WTC11 (cell line): ENCODE measurements at regions not wholly inside any gene's neighbourhood (a gene's known extent, or its start where the extent isn't known, plus 50 kb on each side); places are given as distances from the start of the nearest gene placed in this dataset.

Experiments used
- ATF1 ChIP-seq: sonication (generic); formaldehyde crosslinking; IDR thresholded peaks from 2 replicates; pipeline ENCODE4 v1.8.1; 2023; ENCODE audit warnings: mild to moderate bottlenecking, moderate library complexity, missing genetic modification reagents
- CREB1 ChIP-seq: sonication (generic); formaldehyde crosslinking; IDR thresholded peaks from 2 replicates; pipeline ENCODE4 v1.8.0; 2023; ENCODE audit warnings: mild to moderate bottlenecking, missing genetic modification reagents
- ELF4 ChIP-seq: sonication (generic); formaldehyde crosslinking; IDR thresholded peaks from 2 replicates; pipeline ENCODE4 v1.8.1; 2022; ENCODE audit warnings: low read depth, mild to moderate bottlenecking, moderate library complexity, missing genetic modification reagents
- GABPB1 ChIP-seq: sonication (generic); formaldehyde crosslinking; IDR thresholded peaks from 2 replicates; pipeline ENCODE4 v1.8.1; 2023; ENCODE audit warnings: mild to moderate bottlenecking, missing genetic modification reagents
- KAT7 ChIP-seq: sonication (generic); formaldehyde crosslinking; IDR thresholded peaks from 2 replicates; pipeline ENCODE4 v1.8.1; 2023; ENCODE audit warnings: missing genetic modification reagents, mild to moderate bottlenecking, borderline replicate concordance
- NFATC4 ChIP-seq: fragments of 250-450 bp; sonication (Bioruptor Pico); IDR thresholded peaks from 2 replicates; pipeline ENCODE4 v1.9.0; 2021; ENCODE audit warnings: mild to moderate bottlenecking
- NR2C2 ChIP-seq: sonication (generic); formaldehyde crosslinking; IDR thresholded peaks from 2 replicates; pipeline ENCODE4 v1.8.0; 2022; ENCODE audit warnings: mild to moderate bottlenecking, missing genetic modification reagents
- SP1 ChIP-seq: sonication (generic); formaldehyde crosslinking; conservative IDR thresholded peaks from 2 replicates; pipeline ENCODE4 v1.8.1; 2022; ENCODE audit warnings: missing genetic modification reagents
- TEAD1 ChIP-seq: sonication (generic); formaldehyde crosslinking; IDR thresholded peaks from 2 replicates; pipeline ENCODE4 v1.8.0; 2022; ENCODE audit warnings: mild to moderate bottlenecking, missing genetic modification reagents
- ZNF138 ChIP-seq: sonication (generic); formaldehyde crosslinking; conservative IDR thresholded peaks from 2 replicates; pipeline ENCODE4 v1.8.1; 2022; ENCODE audit warnings: mild to moderate bottlenecking, moderate library complexity, missing genetic modification reagents
- TF ChIP-seq, protein P1 (sequence below): fragments of 200-600 bp; IDR thresholded peaks from 2 replicates; pipeline ENCODE4 v1.8.0; 2022; ENCODE audit warnings: antibody characterized with exemption
- TF ChIP-seq, protein P2 (sequence below): fragments of 250-450 bp; sonication (Bioruptor Pico); IDR thresholded peaks from 2 replicates; pipeline ENCODE4 v2.1.2; 2022; ENCODE audit warnings: mild to moderate bottlenecking, moderate library complexity
- TF ChIP-seq, protein P3 (sequence below): sonication (generic); formaldehyde crosslinking; IDR thresholded peaks from 2 replicates; pipeline ENCODE4 v1.8.1; 2023; ENCODE audit warnings: mild to moderate bottlenecking, missing genetic modification reagents
- TF ChIP-seq, protein P4 (sequence below): fragments of 250-450 bp; sonication (Bioruptor Pico); IDR thresholded peaks from 2 replicates; pipeline ENCODE4 v1.9.0; 2021; ENCODE audit warnings: mild to moderate bottlenecking, borderline replicate concordance

DNA sequence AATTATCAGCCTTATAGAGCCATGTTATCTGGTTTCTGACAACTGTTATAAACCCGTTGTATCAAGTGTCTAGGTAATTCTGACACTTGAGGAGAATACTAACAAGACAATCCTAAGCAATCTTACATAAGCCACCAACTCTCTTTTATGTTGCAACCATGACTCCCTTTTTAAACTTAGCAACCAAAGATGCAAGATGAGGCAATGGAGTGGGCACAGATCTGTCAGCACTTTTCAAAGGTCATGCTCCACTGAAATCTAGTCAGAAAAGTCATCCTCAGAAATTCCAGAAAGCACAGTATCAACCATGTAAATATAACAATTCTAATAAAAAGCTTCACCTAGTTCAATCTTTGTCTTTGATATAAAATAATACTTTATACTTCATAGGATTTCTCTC is 77.0 kb upstream of the SEMA3A start:
- TF ChIP-seq, protein P1, sequence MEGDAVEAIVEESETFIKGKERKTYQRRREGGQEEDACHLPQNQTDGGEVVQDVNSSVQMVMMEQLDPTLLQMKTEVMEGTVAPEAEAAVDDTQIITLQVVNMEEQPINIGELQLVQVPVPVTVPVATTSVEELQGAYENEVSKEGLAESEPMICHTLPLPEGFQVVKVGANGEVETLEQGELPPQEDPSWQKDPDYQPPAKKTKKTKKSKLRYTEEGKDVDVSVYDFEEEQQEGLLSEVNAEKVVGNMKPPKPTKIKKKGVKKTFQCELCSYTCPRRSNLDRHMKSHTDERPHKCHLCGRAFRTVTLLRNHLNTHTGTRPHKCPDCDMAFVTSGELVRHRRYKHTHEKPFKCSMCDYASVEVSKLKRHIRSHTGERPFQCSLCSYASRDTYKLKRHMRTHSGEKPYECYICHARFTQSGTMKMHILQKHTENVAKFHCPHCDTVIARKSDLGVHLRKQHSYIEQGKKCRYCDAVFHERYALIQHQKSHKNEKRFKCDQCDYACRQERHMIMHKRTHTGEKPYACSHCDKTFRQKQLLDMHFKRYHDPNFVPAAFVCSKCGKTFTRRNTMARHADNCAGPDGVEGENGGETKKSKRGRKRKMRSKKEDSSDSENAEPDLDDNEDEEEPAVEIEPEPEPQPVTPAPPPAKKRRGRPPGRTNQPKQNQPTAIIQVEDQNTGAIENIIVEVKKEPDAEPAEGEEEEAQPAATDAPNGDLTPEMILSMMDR, result no peak
- no peak for TF ChIP-seq ELF4 (CRISPR knock-in tag)
- no peak for TF ChIP-seq TEAD1
- no peak for TF ChIP-seq SP1
- TF ChIP-seq, protein P2, sequence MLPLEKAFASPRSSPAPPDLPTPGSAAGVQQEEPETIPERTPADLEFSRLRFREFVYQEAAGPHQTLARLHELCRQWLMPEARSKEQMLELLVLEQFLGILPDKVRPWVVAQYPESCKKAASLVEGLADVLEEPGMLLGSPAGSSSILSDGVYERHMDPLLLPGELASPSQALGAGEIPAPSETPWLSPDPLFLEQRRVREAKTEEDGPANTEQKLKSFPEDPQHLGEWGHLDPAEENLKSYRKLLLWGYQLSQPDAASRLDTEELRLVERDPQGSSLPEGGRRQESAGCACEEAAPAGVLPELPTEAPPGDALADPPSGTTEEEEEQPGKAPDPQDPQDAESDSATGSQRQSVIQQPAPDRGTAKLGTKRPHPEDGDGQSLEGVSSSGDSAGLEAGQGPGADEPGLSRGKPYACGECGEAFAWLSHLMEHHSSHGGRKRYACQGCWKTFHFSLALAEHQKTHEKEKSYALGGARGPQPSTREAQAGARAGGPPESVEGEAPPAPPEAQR (CRISPR knock-in tag), result no peak
- TF ChIP-seq KAT7 (CRISPR knock-in tag), result no peak
- no peak for TF ChIP-seq ZNF138 (CRISPR knock-in tag)
- no peak for TF ChIP-seq GABPB1 (CRISPR knock-in tag)
- TF ChIP-seq, protein P3, sequence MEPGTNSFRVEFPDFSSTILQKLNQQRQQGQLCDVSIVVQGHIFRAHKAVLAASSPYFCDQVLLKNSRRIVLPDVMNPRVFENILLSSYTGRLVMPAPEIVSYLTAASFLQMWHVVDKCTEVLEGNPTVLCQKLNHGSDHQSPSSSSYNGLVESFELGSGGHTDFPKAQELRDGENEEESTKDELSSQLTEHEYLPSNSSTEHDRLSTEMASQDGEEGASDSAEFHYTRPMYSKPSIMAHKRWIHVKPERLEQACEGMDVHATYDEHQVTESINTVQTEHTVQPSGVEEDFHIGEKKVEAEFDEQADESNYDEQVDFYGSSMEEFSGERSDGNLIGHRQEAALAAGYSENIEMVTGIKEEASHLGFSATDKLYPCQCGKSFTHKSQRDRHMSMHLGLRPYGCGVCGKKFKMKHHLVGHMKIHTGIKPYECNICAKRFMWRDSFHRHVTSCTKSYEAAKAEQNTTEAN, result no peak
- TF ChIP-seq, protein P4, sequence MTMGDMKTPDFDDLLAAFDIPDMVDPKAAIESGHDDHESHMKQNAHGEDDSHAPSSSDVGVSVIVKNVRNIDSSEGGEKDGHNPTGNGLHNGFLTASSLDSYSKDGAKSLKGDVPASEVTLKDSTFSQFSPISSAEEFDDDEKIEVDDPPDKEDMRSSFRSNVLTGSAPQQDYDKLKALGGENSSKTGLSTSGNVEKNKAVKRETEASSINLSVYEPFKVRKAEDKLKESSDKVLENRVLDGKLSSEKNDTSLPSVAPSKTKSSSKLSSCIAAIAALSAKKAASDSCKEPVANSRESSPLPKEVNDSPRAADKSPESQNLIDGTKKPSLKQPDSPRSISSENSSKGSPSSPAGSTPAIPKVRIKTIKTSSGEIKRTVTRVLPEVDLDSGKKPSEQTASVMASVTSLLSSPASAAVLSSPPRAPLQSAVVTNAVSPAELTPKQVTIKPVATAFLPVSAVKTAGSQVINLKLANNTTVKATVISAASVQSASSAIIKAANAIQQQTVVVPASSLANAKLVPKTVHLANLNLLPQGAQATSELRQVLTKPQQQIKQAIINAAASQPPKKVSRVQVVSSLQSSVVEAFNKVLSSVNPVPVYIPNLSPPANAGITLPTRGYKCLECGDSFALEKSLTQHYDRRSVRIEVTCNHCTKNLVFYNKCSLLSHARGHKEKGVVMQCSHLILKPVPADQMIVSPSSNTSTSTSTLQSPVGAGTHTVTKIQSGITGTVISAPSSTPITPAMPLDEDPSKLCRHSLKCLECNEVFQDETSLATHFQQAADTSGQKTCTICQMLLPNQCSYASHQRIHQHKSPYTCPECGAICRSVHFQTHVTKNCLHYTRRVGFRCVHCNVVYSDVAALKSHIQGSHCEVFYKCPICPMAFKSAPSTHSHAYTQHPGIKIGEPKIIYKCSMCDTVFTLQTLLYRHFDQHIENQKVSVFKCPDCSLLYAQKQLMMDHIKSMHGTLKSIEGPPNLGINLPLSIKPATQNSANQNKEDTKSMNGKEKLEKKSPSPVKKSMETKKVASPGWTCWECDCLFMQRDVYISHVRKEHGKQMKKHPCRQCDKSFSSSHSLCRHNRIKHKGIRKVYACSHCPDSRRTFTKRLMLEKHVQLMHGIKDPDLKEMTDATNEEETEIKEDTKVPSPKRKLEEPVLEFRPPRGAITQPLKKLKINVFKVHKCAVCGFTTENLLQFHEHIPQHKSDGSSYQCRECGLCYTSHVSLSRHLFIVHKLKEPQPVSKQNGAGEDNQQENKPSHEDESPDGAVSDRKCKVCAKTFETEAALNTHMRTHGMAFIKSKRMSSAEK (CRISPR knock-in tag), result no peak
- TF ChIP-seq ATF1, result no peak
- TF ChIP-seq NFATC4 (CRISPR knock-in tag), result no peak
- no peak for TF ChIP-seq NR2C2 (CRISPR knock-in tag)
- no peak for TF ChIP-seq CREB1 (CRISPR knock-in tag)
